DMS114 treated with DMSO at 0.1 percent for 48 hours (cell line): ENCODE measurements at regions not wholly inside any gene's neighbourhood (a gene's known extent, or its start where the extent isn't known, plus 50 kb on each side); places are given as distances from the start of the nearest gene placed in this dataset.

Source experiments
- DNase-seq: peaks from one replicate; lab custom pipeline; 2025; ENCODE audit not compliant: unreplicated experiment; lab: John Stamatoyannopoulos, UW

- no peak for DNase-seq
These were observed 317.8 kb upstream of the SULF2 start for GRCh38 chr20:48102931-48103660.

DNA sequence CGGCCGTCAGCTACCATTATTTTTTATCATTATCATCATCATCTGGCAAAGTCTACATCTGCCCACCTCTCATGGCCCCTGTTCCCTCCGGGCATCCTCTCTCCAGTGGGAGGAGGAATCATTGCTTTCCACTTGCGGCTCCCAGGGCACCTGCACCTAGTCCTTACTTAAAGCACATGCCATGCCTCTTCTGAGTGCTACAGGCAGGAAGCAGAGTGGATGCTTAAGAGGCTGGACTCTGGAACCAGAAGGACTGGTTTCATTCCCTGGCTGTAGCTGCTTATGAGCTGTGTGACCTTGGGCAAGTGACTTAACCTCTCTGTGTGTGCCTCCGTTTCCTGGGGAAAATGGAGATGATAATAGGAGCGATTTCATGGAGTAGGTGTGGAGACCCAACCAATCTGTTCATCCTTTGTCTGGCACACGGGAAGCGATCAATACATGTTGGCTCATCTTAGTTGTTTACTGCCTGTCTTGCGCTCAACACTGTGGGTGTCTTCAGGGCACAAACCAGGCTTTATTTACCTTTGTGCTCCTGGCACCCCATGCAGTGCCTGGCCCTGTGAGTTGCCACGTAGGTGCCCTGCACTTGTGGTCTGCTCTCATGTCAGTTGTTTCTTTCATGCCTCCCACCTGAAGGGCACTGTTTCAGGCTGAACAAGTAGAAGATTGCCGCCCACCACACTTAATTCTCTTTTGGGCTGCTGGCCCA lies 317.0 kb upstream of the SULF2 start:
- DNase-seq, result no peak

DNA sequence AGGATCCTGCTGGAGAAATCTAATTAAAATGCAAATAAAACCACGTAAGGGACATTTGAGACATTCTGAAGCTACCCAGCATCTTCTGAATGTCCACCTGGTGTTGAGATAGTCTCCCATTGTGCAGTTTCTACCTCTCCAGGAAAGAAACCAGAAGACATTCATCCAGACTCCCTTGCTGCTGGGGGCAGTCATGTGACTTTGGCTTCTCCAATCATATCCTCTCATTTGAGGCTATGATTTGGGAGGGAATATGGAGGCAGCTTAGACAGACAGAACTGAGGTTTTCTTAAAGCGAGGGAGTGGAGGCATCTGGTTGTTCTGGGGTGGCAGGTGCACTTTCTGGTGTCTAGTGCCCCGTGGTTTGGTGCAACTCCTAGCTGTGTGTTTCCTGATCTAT lies 315.2 kb upstream of the SULF2 start:
- DNase-seq, result no peak

GRCh38 chr20:48098866-48099265 lies 313.6 kb upstream of the SULF2 start:
- DNase-seq, result no peak

DNA sequence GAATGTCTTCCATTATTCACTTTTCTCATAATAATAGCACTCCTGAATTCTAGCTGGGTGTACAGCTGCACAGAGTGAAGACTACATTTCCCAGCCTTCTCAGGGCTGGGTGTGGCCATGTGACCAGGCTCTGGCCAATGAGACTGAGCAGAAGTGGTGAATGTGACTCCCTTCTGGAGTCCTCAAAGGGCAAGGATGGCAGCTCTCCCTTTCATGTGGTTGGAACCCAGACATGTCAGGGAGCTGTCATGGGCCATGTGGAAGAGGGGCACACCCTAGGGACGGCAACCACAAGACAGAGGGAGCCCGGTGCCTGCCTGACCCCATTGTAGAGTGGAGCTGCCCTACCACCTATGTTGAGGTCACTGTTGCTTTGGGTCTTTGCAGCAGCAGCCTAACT lies 312.8 kb upstream of the SULF2 start:
- DNase-seq, result no peak

GRCh38 chr20:48096957-48097890 lies 311.9 kb upstream of the SULF2 start:
- DNase-seq, result no peak

DNA sequence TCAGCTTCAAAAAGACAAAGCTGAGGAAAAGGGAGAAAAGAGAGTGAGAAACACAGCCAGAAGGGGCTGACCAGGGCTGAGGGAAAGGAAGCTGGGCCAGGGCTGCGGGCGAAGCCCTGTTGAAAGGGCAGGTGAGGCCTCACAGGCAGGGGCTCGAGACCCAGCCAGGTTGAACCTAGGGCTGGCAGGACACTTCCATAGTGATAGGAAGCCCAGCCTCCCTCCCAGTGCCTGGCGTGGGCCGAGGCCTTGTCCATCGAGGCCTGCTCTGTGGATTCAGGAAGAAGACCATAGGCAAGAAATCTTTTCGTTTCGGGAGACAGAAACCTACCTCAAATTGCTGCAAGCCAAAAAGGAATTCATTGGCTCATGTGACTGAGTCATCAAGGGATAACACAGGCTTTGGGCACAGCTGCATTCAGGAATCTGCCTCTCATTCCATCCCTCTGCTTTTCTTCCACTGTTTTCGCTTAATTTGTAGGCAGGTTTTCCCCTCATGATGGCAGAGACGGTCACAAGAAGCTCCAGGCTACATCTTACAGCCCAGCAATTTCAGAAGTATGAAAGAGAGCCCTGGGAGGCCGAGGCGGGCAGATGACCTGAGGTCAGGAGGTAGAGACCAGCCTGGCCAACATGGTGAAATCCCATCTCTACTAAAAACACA lies 311.1 kb upstream of the SULF2 start:
- no peak for DNase-seq

DNA sequence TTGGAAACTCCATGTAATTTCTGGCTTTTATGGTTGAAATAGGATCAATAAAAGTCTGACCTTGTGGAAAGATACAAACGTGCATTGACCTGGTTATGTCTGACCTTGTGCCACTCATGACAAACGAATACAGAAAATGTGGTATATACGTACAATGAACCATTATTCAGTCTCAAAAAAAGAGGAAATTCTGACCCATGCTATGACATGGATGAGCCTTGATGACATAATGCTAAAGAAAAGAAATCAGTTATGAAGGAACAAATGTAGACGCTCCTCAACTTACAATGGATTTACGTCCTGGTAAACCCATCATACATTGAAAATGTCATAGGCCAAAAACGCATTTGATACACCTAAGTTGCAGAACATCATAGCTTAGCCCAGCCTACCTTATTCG lies 309.7 kb upstream of the SULF2 start:
- DNase-seq, result no peak

GRCh38 chr20:48094196-48094749 lies 309.0 kb upstream of the SULF2 start:
- DNase-seq, result no peak

- DNase-seq, result no peak
These were observed 307.5 kb upstream of the SULF2 start for GRCh38 chr20:48092596-48093280.

DNA sequence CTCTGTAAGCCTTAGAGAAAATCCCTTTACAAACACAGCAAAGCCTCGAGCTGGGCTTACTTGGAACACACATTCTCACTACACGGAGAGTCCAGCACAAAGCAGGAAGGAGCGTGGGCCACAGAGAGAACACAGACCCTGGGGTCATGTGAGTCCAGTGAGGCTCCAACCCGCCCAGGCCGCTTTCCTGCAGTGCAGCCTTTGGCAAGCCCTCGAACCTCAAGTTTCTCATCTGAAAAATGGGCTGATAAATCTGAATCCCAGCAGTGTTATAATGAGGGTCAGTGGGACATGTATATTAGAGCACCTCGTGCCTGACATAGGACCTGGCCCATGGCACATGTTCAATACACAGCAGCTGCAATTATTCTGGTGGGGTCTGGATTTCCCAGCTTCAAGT lies 305.5 kb upstream of the SULF2 start:
- no peak for DNase-seq

GRCh38 chr20:48090314-48090713 lies 305.0 kb upstream of the SULF2 start:
- DNase-seq, result no peak

- DNase-seq, result no peak
These were observed 295.3 kb upstream of the SULF2 start for GRCh38 chr20:48080583-48080982.

GRCh38 chr20:48079028-48079427 lies 293.7 kb upstream of the SULF2 start:
- no peak for DNase-seq

- no peak for DNase-seq
These were observed 291.5 kb upstream of the SULF2 start for GRCh38 chr20:48076747-48077146.

DNA sequence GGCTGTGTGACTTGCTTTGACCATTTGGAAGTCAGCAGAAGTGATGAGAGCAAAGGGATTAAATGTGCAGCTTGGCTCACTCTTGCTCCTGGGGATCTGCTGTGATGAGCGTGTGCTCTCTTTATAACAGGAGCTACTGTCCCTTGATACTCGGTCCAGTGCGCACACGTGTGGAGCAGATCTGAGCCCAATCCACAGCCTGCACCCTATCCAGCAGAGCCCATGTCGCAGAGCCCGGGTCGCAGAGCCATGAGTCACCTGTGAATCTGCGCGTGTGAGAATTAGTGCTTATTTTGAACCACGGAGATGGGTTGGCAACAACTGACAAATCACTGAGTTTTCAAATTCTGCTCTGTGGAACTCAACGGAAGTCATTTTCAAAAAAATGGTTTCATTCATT lies 291.0 kb upstream of the SULF2 start:
- DNase-seq, result no peak

- DNase-seq, result no peak
These were observed 290.4 kb upstream of the SULF2 start for GRCh38 chr20:48075591-48076174.

DNA sequence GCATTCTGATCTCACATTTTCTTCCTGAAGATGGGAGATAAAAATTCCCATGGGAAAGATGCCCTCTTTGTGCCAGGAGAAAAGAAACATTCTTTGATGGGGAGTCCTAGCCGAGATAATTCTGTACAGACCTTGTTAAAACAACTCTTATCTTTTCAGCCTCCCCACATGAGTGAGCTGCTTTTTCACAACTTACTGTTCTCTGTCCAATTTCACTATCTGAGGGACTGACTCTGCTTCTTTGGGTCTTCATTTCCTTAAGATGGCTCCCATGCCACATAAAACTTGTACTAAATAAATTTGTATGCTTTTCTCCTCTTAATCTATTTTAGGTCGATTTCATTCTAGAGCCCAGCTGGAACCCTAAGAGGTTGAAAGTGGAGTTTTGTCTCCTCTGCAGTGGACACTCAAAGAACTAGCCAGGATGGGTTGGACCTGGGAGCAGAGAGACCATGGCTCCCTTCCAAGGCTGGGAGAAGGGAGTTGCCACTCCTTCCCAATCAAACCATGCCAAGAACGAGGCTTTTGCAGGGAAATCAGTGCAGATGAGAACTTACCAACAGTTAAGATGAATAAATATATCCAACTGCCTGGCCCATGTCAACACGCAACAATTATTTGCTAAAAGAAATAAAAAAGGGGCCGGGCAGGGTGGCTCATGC lies 285.8 kb upstream of the SULF2 start:
- no peak for DNase-seq

GRCh38 chr20:48069596-48069995 lies 284.3 kb upstream of the SULF2 start:
- no peak for DNase-seq
